GM23248 (cell line): ENCODE measurements at regions not wholly inside any gene's neighbourhood (a gene's known extent, or its start where the extent isn't known, plus 50 kb on each side); places are given as distances from the start of the nearest gene placed in this dataset.
A peak's percentile ranks its signal among the peaks of the same experiment; 100 is the strongest.

ENCODE experiments used
- DNase-seq: peaks from one replicate; pipeline ENCODE4 v3.0.0-alpha.2; 2015
- H2AFZ ChIP-seq: fragments of 200-600 bp; sonication (generic); 2 replicates; pipeline ENCODE4 v1.6.1; 2016; ENCODE audit warnings: antibody characterized with exemption
- H3F3A ChIP-seq: fragments of 200-600 bp; sonication (generic); 2 replicates; pipeline ENCODE4 v1.6.1; 2016; ENCODE audit warnings: mild to moderate bottlenecking, antibody characterized with exemption, mixed run types; ENCODE audit not compliant: insufficient read depth
- H3K27ac ChIP-seq: fragments of 200-600 bp; sonication (generic); 2 replicates; pipeline ENCODE4 v1.5.1; 2016; ENCODE audit warnings: mild to moderate bottlenecking
- H3K27me3 ChIP-seq: fragments of 200-600 bp; sonication (generic); replicated peaks from 2 replicates; pipeline ENCODE4 v1.6.1; 2016; ENCODE audit warnings: mild to moderate bottlenecking; ENCODE audit not compliant: insufficient read depth
- H3K36me3 ChIP-seq: fragments of 200-600 bp; sonication (generic); 2 replicates; pipeline ENCODE4 v1.6.1; 2016; ENCODE audit warnings: low read depth, mild to moderate bottlenecking
- H3K4me1 ChIP-seq: fragments of 200-600 bp; sonication (generic); 2 replicates; pipeline ENCODE4 v1.6.1; 2016; ENCODE audit warnings: mild to moderate bottlenecking; ENCODE audit not compliant: insufficient read depth
- H3K4me2 ChIP-seq: fragments of 200-600 bp; sonication (generic); one replicate; pipeline ENCODE4 v1.6.1; 2016; ENCODE audit warnings: mild to moderate bottlenecking; ENCODE audit not compliant: unreplicated experiment
- H3K4me3 ChIP-seq: fragments of 200-600 bp; sonication (generic); 2 replicates; pipeline ENCODE4 v1.5.1; 2016; ENCODE audit warnings: mild to moderate bottlenecking
- H3K79me2 ChIP-seq: fragments of 200-600 bp; sonication (generic); 2 replicates; pipeline ENCODE4 v1.6.1; 2016; ENCODE audit warnings: mild to moderate bottlenecking; ENCODE audit not compliant: insufficient read depth
- H3K9ac ChIP-seq: fragments of 200-600 bp; sonication (generic); 2 replicates; pipeline ENCODE4 v1.6.1; 2016; ENCODE audit warnings: mild to moderate bottlenecking
- H3K9me2 ChIP-seq: fragments of 200-600 bp; sonication (generic); 2 replicates; pipeline ENCODE4 v1.6.1; 2016; ENCODE audit warnings: mixed run types, mild to moderate bottlenecking, moderate library complexity; ENCODE audit not compliant: insufficient read depth
- H3K9me3 ChIP-seq: fragments of 200-600 bp; sonication (generic); one replicate; pipeline ENCODE4 v1.6.1; 2017; ENCODE audit warnings: low read depth
- H4K20me1 ChIP-seq: fragments of 200-600 bp; sonication (generic); 2 replicates; pipeline ENCODE4 v1.6.0; 2016; ENCODE audit not compliant: insufficient read depth
- EZH2 ChIP-seq: fragments of 200-600 bp; sonication (generic); IDR thresholded peaks from 2 replicates; pipeline ENCODE4 v1.6.1; 2018; ENCODE audit warnings: antibody characterized with exemption, mild to moderate bottlenecking; ENCODE audit not compliant: insufficient read depth, poor library complexity, severe bottlenecking
- EZH2phosphoT487 ChIP-seq: fragments of 200-600 bp; sonication (generic); IDR thresholded peaks from 2 replicates; pipeline ENCODE4 v1.6.1; 2018; ENCODE audit warnings: antibody characterized with exemption, moderate library complexity, mild to moderate bottlenecking, low read depth; ENCODE audit not compliant: insufficient read depth
- WGBS, 2 experiments: methylation state at CpG; one replicate each; pipeline ENCODE4 v1.1.6; 2015 to 2017; ENCODE audit warnings: low lambda C conversion rate in 2 of 2, low coverage in 1 of 2; ENCODE audit errors: missing lambda C conversion rate in 2 of 2; 5-methylcytosine and 5-hydroxymethylcytosine counted together
- in situ Hi-C: fragments of 300-500 bp; cut with MboI; formaldehyde crosslinking; loops from 2 replicates; pipeline ENCODE4 v1.15.0; 2020

- no peak overlapping the region for H3K4me3 ChIP-seq
- no peak overlapping the region for H3K4me2 ChIP-seq
- no peaks in the 10 kb centered on the region for H3K4me1 ChIP-seq
- H3K9ac ChIP-seq = no peak overlapping the region
- WGBS, 2 experiments = 7 to 8% methylated on average over 2 of the region's 2 CpGs
- H3K36me3 ChIP-seq = no peaks in the 10 kb centered on the region
- no peaks in the 10 kb centered on the region for H3K9me3 ChIP-seq
- TF ChIP-seq EZH2 (no peak), EZH2phosphoT487 (no peak)
- no peaks in the 10 kb centered on the region for H3K9me2 ChIP-seq
- H4K20me1 ChIP-seq = no peaks in the 10 kb centered on the region
- in situ Hi-C loops = no loop called here
- H3K27ac ChIP-seq = no peak overlapping the region
- no peak for DNase-seq
- no peaks in the 10 kb centered on the region for H3K27me3 ChIP-seq
- no peaks in the 10 kb centered on the region for H3F3A ChIP-seq
- no peaks in the 10 kb centered on the region for H3K79me2 ChIP-seq
- H2AFZ ChIP-seq = no peak overlapping the region
Measured at GRCh38 chr1:90204023-90204590, 209.2 kb downstream of the ZNF326 start.

DNA sequence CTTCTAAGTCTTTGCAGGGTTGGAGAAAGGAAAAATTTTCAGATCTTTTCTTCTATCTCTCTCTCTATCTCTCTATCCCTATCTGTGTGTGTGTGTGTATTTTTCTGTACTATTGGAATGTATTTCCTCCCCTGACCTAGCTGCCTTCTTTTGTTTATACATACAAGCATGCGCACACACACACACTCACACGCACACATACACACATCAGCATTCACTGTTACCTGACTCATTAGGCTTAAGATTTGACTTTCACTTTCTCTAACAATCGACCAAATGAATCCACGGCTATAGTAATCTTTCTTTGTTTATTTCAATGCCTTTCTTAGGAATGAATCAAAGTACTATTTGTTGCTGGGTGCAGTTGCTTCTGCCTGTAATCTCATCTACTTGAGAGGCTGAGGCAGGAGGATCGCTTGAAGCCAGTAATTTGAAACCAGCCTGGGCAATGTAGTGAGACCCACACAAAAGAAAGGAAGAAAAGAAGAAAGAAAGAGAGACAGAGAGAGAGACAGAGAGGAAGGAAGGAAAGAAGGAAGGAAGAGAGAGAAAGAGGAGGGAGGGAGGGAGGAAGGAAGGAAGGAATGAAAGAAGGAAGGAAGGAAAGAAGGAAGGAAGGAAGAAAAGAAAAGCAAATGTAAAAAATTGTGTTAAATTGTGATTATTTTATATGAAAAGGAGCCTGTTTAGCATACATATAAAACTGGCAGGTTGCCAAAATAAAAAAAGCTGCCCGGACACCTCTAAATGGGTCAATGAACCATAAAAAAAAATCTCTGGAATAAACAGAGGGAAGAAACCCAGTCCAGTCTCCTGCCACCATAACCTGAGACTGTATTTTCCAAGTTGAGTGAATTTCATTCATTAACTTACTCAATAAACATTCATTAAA lies 206.8 kb downstream of the ZNF326 start:
- TF ChIP-seq EZH2 = no peak
- TF ChIP-seq EZH2phosphoT487 = no peak
- Histone ChIP-seq H3K27me3 (no peaks in the 10 kb centered on the region), H3F3A (no peaks in the 10 kb centered on the region), H3K9me3 (no peaks in the 10 kb centered on the region), H2AFZ (peak overlapping the region; percentile 49; the same call in 1 of the 2 replicates), H3K36me3 (no peaks in the 10 kb centered on the region), H3K4me3 (peak overlapping the region; percentile 56), H4K20me1 (no peaks in the 10 kb centered on the region), H3K27ac (no peak overlapping the region), H3K9me2 (no peaks in the 10 kb centered on the region), H3K4me1 (no peaks in the 10 kb centered on the region), H3K9ac (no peak overlapping the region), H3K4me2 (peak overlapping the region; percentile 73), H3K79me2 (no peaks in the 10 kb centered on the region)
- DNase-seq = peak; percentile 32
- WGBS, 2 experiments = 23 to 26% methylated on average over 6 of the region's 6 CpGs
- in situ Hi-C loops = no loop called here

DNA sequence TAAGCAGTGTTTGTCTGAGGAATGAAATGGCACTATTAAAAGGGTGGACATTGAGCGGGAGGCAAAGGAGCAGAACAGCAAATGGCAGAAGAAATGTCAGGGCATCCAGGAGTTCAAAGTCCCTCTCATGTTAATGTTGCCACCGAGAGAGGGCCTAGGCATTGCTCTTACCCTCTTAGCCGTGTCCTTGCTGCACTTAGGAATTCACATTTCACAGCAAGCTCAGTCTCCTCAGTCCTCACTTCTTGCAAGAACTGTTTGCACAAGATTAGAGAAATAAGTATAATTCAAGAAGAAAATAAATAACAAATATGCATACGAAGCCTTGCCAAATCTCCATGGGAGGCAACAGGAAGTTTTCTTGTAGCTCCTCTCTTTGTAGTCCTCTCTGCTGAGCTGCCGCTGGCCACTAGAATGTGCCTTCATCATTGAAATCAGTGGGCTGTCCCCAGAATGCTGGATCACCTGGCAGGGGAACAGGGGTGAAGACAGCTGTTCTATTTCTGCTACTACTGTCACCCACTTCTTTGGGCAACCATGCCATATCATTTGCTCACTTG lies 205.8 kb downstream of the ZNF326 start:
- no peaks in the 10 kb centered on the region for H3F3A ChIP-seq
- H3K79me2 ChIP-seq = no peaks in the 10 kb centered on the region
- 18 to 23% methylated on average over 5 of the region's 5 CpGs for WGBS, 2 experiments
- H3K27me3 ChIP-seq = no peaks in the 10 kb centered on the region
- no peak overlapping the region for H3K4me2 ChIP-seq
- H3K36me3 ChIP-seq = no peaks in the 10 kb centered on the region
- no peak overlapping the region for H3K27ac ChIP-seq
- H2AFZ ChIP-seq = no peak overlapping the region
- H4K20me1 ChIP-seq = no peaks in the 10 kb centered on the region
- no peak for DNase-seq
- no peaks in the 10 kb centered on the region for H3K9me2 ChIP-seq
- no peak overlapping the region for H3K9ac ChIP-seq
- no peaks in the 10 kb centered on the region for H3K9me3 ChIP-seq
- H3K4me1 ChIP-seq = no peaks in the 10 kb centered on the region
- in situ Hi-C loops = no loop called here
- H3K4me3 ChIP-seq = no peak overlapping the region
- no peak for TF ChIP-seq EZH2phosphoT487
- TF ChIP-seq EZH2 = no peak

- WGBS, 2 experiments = 8 to 13% methylated on average over 13 of the region's 13 CpGs
- in situ Hi-C loops = no loop called here
Measured at GRCh38 chr1:90198616-90199332, 203.9 kb downstream of the ZNF326 start.

More at GRCh38 chr1:90198616-90199332, 203.9 kb downstream of the ZNF326 start:
- no peak for DNase-seq
- TF ChIP-seq EZH2phosphoT487 = no peak
- no peak for TF ChIP-seq EZH2
- no peaks in the 10 kb centered on the region for H3K9me3 ChIP-seq
- no peak overlapping the region for H2AFZ ChIP-seq
- H3K27ac ChIP-seq = no peak overlapping the region
- H3F3A ChIP-seq = no peaks in the 10 kb centered on the region
- H3K9ac ChIP-seq = no peak overlapping the region
- H3K79me2 ChIP-seq = no peaks in the 10 kb centered on the region
- no peaks in the 10 kb centered on the region for H3K9me2 ChIP-seq
- H3K4me3 ChIP-seq = no peak overlapping the region
- H3K27me3 ChIP-seq = no peaks in the 10 kb centered on the region
- H4K20me1 ChIP-seq = no peaks in the 10 kb centered on the region
- H3K4me2 ChIP-seq = no peak overlapping the region
- H3K36me3 ChIP-seq = no peaks in the 10 kb centered on the region
- H3K4me1 ChIP-seq = no peaks in the 10 kb centered on the region
